Right atrium auricular region (tissue), 2 donors: ENCODE measurements at regions not wholly inside any gene's neighbourhood (a gene's known extent, or its start where the extent isn't known, plus 50 kb on each side); places are given as distances from the start of the nearest gene placed in this dataset.

Source experiments
- DNase-seq: peaks from one replicate; pipeline ENCODE4 v3.0.0-alpha.2; 2019; ENCODE audit warnings: low spot score
- H3K27ac ChIP-seq, 2 donors: fragments of 200-600 bp; sonication (generic); 1 replicate in 1 of 2; 2 replicates in 1 of 2; pipeline ENCODE4 v1.5.1; 2016 to 2019
- H3K27me3 ChIP-seq, 2 donors: fragments of 200-600 bp; sonication (generic); one replicate each; pipeline versions ENCODE4 v1.5.1 to v1.6.0; 2017 to 2019
- H3K36me3 ChIP-seq: fragments of 200-600 bp; sonication (generic); one replicate; pipeline ENCODE4 v1.5.1; 2016
- H3K4me1 ChIP-seq, 2 donors: fragments of 200-600 bp; sonication (generic); one replicate each; pipeline versions ENCODE4 v1.5.1 to v1.6.0; 2017 to 2019
- H3K4me3 ChIP-seq, 2 donors: fragments of 200-600 bp; sonication (generic); 1 replicate in 1 of 2; 2 replicates in 1 of 2; pipeline ENCODE4 v1.5.1; 2017 to 2019; ENCODE audit warnings: mild to moderate bottlenecking in 1 of 2, moderate library complexity in 1 of 2
- H3K9me3 ChIP-seq, 2 donors: fragments of 200-600 bp; sonication (generic); one replicate each; pipeline ENCODE4 v1.5.1; 2019
- TF ChIP-seq, protein P1 (sequence below), 2 donors: fragments of 200-600 bp; sonication (generic); IDR thresholded peaks; one replicate each; pipeline ENCODE4 v1.5.1; 2019; ENCODE audit warnings: antibody characterized with exemption in 2 of 2

DNA sequence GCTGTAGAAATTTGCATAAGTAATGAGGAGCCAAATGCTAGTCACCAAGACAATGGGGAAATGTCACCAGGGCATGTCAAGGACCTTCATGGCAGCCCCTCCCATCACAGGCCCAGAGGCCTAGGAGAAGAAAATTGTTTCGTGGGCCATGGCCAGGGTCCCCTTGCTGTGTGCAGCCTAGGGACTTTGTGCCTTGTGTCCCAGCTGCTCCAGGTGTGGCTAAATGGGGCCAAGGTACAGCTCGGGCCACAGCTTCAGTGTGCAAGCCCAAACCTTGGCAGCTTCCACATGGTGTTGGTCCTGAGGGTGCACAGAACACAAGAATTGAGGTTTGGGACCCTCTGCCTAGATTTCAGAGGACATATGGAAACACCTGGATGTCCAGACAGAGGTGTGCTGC, 208.8 kb upstream of the TBC1D5 start:
- H3K9me3 ChIP-seq: no peaks in the 10 kb centered on the region
- H3K4me1 ChIP-seq: peaks cover 0 to 10% of the 10 kb centered on the region in 2 donors
- H3K27me3 ChIP-seq: no peaks in the 10 kb centered on the region
- no peak overlapping the region for H3K27ac ChIP-seq
- H3K36me3 ChIP-seq: no peaks in the 10 kb centered on the region
- TF ChIP-seq, protein P1, sequence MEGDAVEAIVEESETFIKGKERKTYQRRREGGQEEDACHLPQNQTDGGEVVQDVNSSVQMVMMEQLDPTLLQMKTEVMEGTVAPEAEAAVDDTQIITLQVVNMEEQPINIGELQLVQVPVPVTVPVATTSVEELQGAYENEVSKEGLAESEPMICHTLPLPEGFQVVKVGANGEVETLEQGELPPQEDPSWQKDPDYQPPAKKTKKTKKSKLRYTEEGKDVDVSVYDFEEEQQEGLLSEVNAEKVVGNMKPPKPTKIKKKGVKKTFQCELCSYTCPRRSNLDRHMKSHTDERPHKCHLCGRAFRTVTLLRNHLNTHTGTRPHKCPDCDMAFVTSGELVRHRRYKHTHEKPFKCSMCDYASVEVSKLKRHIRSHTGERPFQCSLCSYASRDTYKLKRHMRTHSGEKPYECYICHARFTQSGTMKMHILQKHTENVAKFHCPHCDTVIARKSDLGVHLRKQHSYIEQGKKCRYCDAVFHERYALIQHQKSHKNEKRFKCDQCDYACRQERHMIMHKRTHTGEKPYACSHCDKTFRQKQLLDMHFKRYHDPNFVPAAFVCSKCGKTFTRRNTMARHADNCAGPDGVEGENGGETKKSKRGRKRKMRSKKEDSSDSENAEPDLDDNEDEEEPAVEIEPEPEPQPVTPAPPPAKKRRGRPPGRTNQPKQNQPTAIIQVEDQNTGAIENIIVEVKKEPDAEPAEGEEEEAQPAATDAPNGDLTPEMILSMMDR (IDR thresholded peaks at IDR 0.05): no peak
- H3K4me3 ChIP-seq: no peak overlapping the region
- no peak for DNase-seq

DNA sequence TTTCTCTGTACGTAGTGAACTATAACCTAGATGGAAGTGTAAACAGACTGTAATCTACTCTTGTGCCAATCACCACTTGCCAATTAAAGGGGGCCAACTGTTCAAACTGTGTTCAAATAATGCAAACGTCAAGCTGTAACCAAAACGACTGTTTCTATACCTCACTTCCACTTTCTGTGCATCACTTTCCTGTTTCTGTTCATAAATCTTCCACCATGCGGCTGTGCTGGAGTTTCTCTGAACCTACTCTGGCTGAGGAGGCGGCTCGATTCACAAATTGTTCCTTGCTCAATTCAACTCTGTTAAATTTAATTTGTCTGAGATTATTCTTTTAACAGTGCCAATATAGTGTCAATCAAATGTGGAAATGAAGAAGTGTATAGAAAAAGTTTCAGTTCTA, 206.7 kb upstream of the TBC1D5 start:
- Histone ChIP-seq H3K4me1 (peaks cover 0 to 19% of the 10 kb centered on the region in 2 donors), H3K27ac (no peak overlapping the region), H3K9me3 (no peaks in the 10 kb centered on the region), H3K27me3 (no peaks in the 10 kb centered on the region), H3K36me3 (no peaks in the 10 kb centered on the region), H3K4me3 (no peak overlapping the region)
- TF ChIP-seq, protein P1 (IDR thresholded peaks at IDR 0.05): no peak
- DNase-seq: no peak

DNA sequence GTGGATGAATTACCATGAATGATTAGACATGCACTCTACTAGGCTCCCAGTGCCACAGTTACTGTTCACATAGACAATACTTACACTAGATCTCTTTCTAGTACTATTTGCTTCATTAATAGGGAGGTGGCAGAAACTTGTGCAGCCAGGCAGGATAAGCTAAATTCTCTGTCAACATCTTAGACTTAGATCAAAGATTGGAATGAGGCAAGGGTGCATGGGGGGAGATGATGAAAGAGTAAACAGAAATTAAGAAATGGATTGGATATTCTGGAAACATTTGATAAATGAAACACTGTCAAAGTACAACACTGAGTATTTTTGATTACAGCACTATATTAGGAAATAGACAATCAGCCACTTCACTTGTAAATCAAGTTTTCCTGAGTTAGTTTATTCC, 205.4 kb upstream of the TBC1D5 start:
- Histone ChIP-seq H3K4me3 (no peak overlapping the region), H3K27me3 (no peaks in the 10 kb centered on the region), H3K27ac (no peak overlapping the region), H3K36me3 (no peaks in the 10 kb centered on the region), H3K9me3 (no peaks in the 10 kb centered on the region), H3K4me1 (peaks cover 0 to 19% of the 10 kb centered on the region in 2 donors)
- DNase-seq: no peak
- TF ChIP-seq, protein P1 (IDR thresholded peaks at IDR 0.05): no peak

DNA sequence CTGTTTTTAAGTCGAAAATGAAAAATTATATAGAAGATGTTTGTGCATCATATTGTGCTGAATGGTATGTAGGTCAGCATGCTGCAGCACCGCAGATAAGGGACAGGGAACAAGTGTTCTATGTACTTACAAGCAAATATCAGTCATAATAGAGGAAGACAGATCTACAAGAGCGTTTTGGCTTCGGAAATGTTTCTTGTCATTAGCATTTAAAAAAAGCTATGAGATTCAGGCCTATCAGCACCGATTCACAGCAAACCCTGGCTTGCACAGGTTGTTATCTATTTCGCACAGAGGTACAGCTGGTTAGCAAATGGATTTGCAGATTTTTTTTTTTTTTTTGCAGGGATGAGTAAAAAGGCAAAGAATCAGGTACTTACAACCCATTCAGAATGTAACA, 204.2 kb upstream of the TBC1D5 start:
- H3K9me3 ChIP-seq: no peaks in the 10 kb centered on the region
- no peaks in the 10 kb centered on the region for H3K36me3 ChIP-seq
- H3K27ac ChIP-seq: no peak overlapping the region
- peaks cover 0 to 19% of the 10 kb centered on the region in 2 donors for H3K4me1 ChIP-seq
- H3K4me3 ChIP-seq: no peak overlapping the region
- DNase-seq: no peak
- no peaks in the 10 kb centered on the region for H3K27me3 ChIP-seq
- TF ChIP-seq, protein P1 (IDR thresholded peaks at IDR 0.05): no peak

DNA sequence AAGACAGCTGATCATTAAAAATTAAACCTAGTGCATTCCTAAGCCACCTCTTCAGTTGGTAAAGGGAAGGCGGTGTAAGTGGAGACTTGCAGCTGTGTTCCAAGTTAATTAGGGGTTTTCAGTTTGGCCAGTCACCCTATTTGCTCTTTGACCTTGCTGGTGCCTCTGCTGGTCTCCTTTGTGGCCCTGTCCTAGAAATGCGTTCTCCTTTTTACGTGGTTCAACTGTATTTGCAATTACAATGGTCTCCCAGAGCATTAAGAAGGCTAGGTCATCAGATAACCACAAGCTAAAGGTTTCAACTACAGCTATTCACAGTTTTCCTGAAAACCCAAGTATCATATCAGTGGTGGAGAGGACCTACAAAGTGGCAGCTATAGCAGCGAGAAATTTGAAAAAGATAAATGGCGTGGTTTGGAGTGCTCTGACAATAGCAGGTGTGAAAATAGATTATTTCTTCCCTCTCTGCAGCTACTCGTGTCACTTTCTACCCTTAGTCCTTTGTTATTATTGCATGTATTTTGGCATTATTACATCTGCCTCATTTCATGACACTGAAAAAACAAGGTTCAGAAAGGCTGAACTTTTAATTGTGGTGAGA, 203.5 kb upstream of the TBC1D5 start:
- Histone ChIP-seq H3K27me3 (no peaks in the 10 kb centered on the region), H3K4me3 (no peak overlapping the region), H3K4me1 (peaks cover 0 to 14% of the 10 kb centered on the region in 2 donors), H3K9me3 (no peaks in the 10 kb centered on the region), H3K27ac (no peak overlapping the region), H3K36me3 (no peaks in the 10 kb centered on the region)
- no peak for DNase-seq
- TF ChIP-seq, protein P1 (IDR thresholded peaks at IDR 0.05): no peak
